ENCODE measurements at regions not wholly inside any gene's neighbourhood (a gene's known extent, or its start where the extent isn't known, plus 50 kb on each side); places are given as distances from the start of the nearest gene placed in this dataset.

DNA sequence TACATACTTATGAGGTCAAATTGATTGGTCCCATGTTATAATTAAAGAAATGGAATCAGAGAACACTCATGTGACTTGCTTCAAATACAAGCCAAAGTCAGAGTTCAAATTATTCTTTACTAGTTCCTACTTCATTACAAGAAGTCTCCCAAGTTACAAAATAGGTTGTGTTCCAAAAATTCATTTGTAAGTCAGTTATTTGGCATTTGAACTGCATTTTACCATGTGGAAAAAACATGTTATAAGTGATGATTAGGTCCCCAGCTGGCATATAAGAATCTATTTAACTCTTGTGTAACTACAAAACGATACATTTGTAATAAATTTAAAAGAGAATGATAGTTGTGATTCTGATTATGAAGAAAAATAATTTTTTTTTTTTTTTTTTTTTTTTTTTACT, 124.1 kb downstream of the DISP1 start:
- TF ChIP-seq, protein P1, sequence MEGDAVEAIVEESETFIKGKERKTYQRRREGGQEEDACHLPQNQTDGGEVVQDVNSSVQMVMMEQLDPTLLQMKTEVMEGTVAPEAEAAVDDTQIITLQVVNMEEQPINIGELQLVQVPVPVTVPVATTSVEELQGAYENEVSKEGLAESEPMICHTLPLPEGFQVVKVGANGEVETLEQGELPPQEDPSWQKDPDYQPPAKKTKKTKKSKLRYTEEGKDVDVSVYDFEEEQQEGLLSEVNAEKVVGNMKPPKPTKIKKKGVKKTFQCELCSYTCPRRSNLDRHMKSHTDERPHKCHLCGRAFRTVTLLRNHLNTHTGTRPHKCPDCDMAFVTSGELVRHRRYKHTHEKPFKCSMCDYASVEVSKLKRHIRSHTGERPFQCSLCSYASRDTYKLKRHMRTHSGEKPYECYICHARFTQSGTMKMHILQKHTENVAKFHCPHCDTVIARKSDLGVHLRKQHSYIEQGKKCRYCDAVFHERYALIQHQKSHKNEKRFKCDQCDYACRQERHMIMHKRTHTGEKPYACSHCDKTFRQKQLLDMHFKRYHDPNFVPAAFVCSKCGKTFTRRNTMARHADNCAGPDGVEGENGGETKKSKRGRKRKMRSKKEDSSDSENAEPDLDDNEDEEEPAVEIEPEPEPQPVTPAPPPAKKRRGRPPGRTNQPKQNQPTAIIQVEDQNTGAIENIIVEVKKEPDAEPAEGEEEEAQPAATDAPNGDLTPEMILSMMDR (conservative IDR thresholded peaks at IDR 0.05; ENCODE audit: low read length): no peak
- DNase-seq (ENCODE audit: low read depth): peak; percentile 40
- H3K4me3 ChIP-seq (ENCODE audit: low read length): no peak overlapping the region

DNA sequence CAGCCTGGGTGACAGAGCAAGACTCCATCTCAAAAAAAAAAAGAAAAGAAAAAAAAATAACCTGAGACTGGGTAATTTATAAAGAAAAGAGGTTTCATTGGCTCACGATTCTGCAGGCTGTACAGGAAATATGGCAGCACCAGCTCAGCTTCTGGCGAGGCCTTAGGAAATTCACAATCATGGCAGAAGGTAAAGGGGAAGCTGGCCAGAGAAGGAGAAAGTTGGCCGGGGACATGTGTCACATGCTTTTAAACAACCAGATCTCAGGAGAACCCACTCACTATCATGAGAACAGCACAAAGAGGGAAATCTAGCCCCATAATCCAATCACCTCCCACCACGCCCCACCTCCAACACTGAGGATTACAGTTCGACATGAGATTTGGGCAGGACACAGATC, 125.3 kb downstream of the DISP1 start:
- TF ChIP-seq, protein P1 (conservative IDR thresholded peaks at IDR 0.05; ENCODE audit: low read length): no peak
- H3K4me3 ChIP-seq (ENCODE audit: low read length): no peak overlapping the region
- DNase-seq (ENCODE audit: low read depth): no peak

DNA sequence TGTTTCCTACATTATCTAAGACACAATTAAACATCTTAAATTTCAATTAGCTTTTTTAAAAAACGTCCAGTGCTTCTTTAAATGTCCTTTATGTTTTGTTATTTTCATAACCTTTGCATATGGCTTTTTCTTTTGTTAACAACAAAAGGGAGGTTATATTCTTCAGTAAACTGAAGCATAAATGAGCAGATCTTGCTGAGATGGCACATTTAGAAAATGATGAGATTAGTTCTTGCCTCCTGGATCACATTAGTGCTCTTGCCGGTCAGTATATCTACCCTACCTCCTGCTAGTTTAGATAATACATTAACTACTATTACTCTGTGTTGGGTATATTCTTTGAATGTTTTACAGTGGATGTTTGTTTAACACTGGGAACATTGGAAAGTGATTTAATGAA, 126.1 kb downstream of the DISP1 start:
- TF ChIP-seq, protein P1 (conservative IDR thresholded peaks at IDR 0.05; ENCODE audit: low read length): no peak
- DNase-seq (ENCODE audit: low read depth): no peak
- no peak overlapping the region for H3K4me3 ChIP-seq (ENCODE audit: low read length)

DNA sequence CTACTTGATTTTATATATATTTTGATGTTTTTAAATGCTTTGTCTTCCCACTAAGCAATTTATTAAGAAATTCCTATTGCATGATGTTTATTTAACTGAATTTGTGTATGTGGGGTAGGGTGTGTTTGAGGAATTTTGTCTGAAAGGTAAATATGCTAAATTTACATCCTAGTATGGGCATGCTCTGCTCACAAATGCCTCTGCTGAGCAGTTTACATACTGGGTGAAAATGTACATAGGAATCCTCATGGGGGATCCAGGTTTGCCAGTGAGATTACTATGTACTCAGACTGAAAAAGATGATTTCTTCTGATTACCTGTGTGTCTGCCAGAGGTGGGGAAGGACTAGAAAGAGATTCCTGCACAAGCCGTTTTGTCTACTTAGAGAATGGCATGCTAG, 126.6 kb downstream of the DISP1 start:
- no peak for DNase-seq (ENCODE audit: low read depth)
- H3K4me3 ChIP-seq (ENCODE audit: low read length): no peak overlapping the region
- TF ChIP-seq, protein P1 (conservative IDR thresholded peaks at IDR 0.05; ENCODE audit: low read length): no peak

DNA sequence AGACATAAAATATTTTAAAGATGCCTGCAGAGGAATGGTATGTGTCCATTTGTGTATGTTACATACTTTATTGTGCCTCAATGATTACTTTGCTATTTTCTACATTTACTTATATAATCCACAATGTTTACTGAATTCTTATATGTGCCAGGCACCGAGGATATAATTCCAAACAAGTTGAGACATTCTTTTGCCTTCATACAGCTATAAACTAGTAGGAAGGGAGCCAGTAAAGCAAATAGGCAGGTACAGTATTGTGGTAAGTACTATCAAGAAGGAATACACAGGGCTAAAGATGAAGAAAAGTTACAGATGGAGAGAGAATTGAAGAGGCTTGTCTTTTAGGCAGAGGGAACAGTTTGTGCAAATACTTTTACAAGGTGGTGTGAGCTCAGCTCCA, 131.6 kb downstream of the DISP1 start:
- no peak overlapping the region for H3K4me3 ChIP-seq (ENCODE audit: low read length)
- no peak for DNase-seq (ENCODE audit: low read depth)
- TF ChIP-seq, protein P1 (conservative IDR thresholded peaks at IDR 0.05; ENCODE audit: low read length): no peak

DNA sequence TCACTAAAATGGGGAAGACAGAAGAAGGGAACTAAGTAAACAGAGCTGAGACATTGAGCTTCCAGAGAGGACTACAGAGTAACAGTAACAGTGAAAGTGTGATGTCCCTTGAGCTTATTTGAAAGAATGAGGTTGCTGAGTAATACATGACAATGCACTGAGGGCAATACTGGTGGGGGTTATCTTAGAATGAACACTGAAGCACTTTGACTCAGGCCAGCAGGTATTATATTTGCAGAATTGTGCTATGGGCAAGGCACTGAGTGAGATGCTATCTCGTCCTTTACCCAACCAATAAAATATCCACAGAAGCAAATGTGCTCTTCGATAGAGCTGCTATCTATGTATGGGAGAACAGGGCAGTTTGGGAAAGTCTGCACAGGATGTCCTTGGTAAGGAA, 133.2 kb downstream of the DISP1 start:
- TF ChIP-seq, protein P1 (conservative IDR thresholded peaks at IDR 0.05; ENCODE audit: low read length): no peak
- no peak for DNase-seq (ENCODE audit: low read depth)
- H3K4me3 ChIP-seq (ENCODE audit: low read length): no peak overlapping the region

DNA sequence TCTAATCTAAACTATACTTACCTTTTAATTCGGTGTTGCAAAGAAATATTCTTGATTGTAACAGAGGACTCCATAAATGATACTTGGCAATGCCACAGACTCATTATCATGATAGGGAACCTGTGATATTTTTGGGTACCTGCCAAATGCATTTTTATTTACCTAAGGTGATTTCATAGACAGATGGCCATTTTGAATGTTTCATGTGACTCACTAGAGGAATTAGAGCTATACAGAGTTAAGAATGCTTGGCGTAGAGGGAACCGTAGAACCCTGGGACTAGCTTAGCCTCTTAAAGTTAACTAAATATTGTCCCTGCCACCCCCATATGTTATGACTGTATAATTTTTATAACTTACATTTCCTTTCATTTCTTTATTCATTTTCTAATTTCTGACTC, 136.1 kb downstream of the DISP1 start:
- TF ChIP-seq, protein P1 (conservative IDR thresholded peaks at IDR 0.05; ENCODE audit: low read length): no peak
- no peak for DNase-seq (ENCODE audit: low read depth)
- H3K4me3 ChIP-seq (ENCODE audit: low read length): no peak overlapping the region
